Mesenchymal stem cell (in vitro differentiated cells and primary cell): ENCODE measurements at regions not wholly inside any gene's neighbourhood (a gene's known extent, or its start where the extent isn't known, plus 50 kb on each side); places are given as distances from the start of the nearest gene placed in this dataset.
A peak's percentile ranks its signal among the peaks of the same experiment; 100 is the strongest.

Experiments used
- DNase-seq: peaks from one replicate; pipeline ENCODE4 v3.0.0-alpha.2; 2013
- H2AFZ ChIP-seq: one replicate; pipeline ENCODE4 v1.6.1; 2013; ENCODE audit warnings: low read depth, mild to moderate bottlenecking, control low read depth, inconsistent platforms, low read length, moderate library complexity
- H2AK5ac ChIP-seq: 2 replicates; pipeline ENCODE4 v1.6.1; 2013; ENCODE audit warnings: low read length, moderate library complexity, mild to moderate bottlenecking, inconsistent platforms; ENCODE audit not compliant: severe bottlenecking
- H2BK120ac ChIP-seq: one replicate; pipeline ENCODE4 v1.6.1; 2013; ENCODE audit warnings: low read depth, mild to moderate bottlenecking, inconsistent platforms, low read length, moderate library complexity
- H2BK12ac ChIP-seq, 2 experiments: one replicate each; pipeline ENCODE4 v1.6.1; 2013; ENCODE audit warnings: inconsistent platforms in 2 of 2, low read length in 2 of 2, mild to moderate bottlenecking in 2 of 2, moderate library complexity in 2 of 2, control low read depth in 1 of 2
- H2BK15ac ChIP-seq: one replicate; pipeline ENCODE4 v1.6.1; 2013; ENCODE audit warnings: mild to moderate bottlenecking, low read depth, inconsistent platforms; ENCODE audit not compliant: poor library complexity, severe bottlenecking
- H2BK5ac ChIP-seq: 2 replicates; pipeline ENCODE4 v1.6.1; 2013; ENCODE audit warnings: low read depth, mild to moderate bottlenecking, low read length, control low read depth, inconsistent platforms; ENCODE audit not compliant: poor library complexity, severe bottlenecking
- H3K14ac ChIP-seq, 2 experiments: one replicate each; pipeline ENCODE4 v1.6.1; 2013; ENCODE audit warnings: inconsistent platforms in 2 of 2, low read length in 2 of 2, control low read depth in 1 of 2, mild to moderate bottlenecking in 1 of 2, moderate library complexity in 1 of 2
- H3K18ac ChIP-seq, 2 experiments: one replicate each; pipeline ENCODE4 v1.6.1; 2013; ENCODE audit warnings: inconsistent platforms in 2 of 2, low read length in 2 of 2, control low read depth in 1 of 2, low read depth in 1 of 2, mild to moderate bottlenecking in 1 of 2
- H3K23ac ChIP-seq, 2 experiments: one replicate each; pipeline ENCODE4 v1.6.1; 2013; ENCODE audit warnings: inconsistent platforms in 2 of 2, low read length in 2 of 2, mild to moderate bottlenecking in 2 of 2, moderate library complexity in 2 of 2, control low read depth in 1 of 2
- H3K27ac ChIP-seq: 2 replicates; pipeline ENCODE4 v1.5.1; 2013; ENCODE audit warnings: mild to moderate bottlenecking, moderate library complexity, low read length, control low read depth, inconsistent platforms; ENCODE audit not compliant: poor library complexity, severe bottlenecking
- H3K27me3 ChIP-seq, 2 experiments: 2 replicates each; pipeline versions ENCODE4 v1.6.1 to v1.7.0; 2013; ENCODE audit warnings: low read length in 2 of 2, mild to moderate bottlenecking in 2 of 2, moderate library complexity in 2 of 2, control low read depth in 1 of 2, inconsistent platforms in 1 of 2; ENCODE audit not compliant: control insufficient read depth in 1 of 2, insufficient read depth in 1 of 2
- H3K36me3 ChIP-seq, 2 experiments: 2 replicates each; pipeline versions ENCODE4 v1.6.1 to v1.7.0; 2013; ENCODE audit warnings: low read length in 2 of 2, control low read depth in 1 of 2, inconsistent platforms in 1 of 2, low read depth in 1 of 2, mild to moderate bottlenecking in 1 of 2; ENCODE audit not compliant: insufficient read depth in 2 of 2, control insufficient read depth in 1 of 2
- H3K4ac ChIP-seq, 2 experiments: one replicate each; pipeline ENCODE4 v1.6.1; 2013; ENCODE audit warnings: inconsistent platforms in 2 of 2, low read length in 2 of 2, mild to moderate bottlenecking in 2 of 2, moderate library complexity in 2 of 2, control low read depth in 1 of 2, low read depth in 1 of 2
- H3K4me1 ChIP-seq: 2 replicates; pipeline ENCODE4 v1.6.1; 2013; ENCODE audit warnings: low read depth, low read length, control low read depth; ENCODE audit not compliant: control insufficient read depth, insufficient read depth
- H3K4me2 ChIP-seq: 2 replicates; pipeline ENCODE4 v1.6.1; 2013; ENCODE audit warnings: low read length, mild to moderate bottlenecking, inconsistent platforms; ENCODE audit not compliant: poor library complexity, severe bottlenecking
- H3K4me3 ChIP-seq, 2 experiments: 2 replicates each; pipeline versions ENCODE4 v1.5.1 to v1.7.0; 2013; ENCODE audit warnings: low read length in 2 of 2, mild to moderate bottlenecking in 2 of 2, control low read depth in 1 of 2, low read depth in 1 of 2; ENCODE audit not compliant: insufficient read depth in 1 of 2
- H3K79me1 ChIP-seq: replicated peaks from 2 replicates; pipeline ENCODE4 v1.6.1; 2013; ENCODE audit warnings: mild to moderate bottlenecking, control low read depth, low read length, inconsistent platforms; ENCODE audit not compliant: poor library complexity, severe bottlenecking
- H3K9ac ChIP-seq: 2 replicates; pipeline ENCODE4 v1.7.0; 2013; ENCODE audit warnings: mild to moderate bottlenecking, low read length, moderate library complexity
- H3K9me3 ChIP-seq: 2 replicates; pipeline ENCODE4 v1.7.0; 2013; ENCODE audit warnings: mild to moderate bottlenecking, low read length; ENCODE audit not compliant: control insufficient read depth
- H4K8ac ChIP-seq: one replicate; pipeline ENCODE4 v1.6.1; 2013; ENCODE audit warnings: inconsistent platforms, mild to moderate bottlenecking, low read length, moderate library complexity
- H4K91ac ChIP-seq: one replicate; pipeline ENCODE4 v1.6.1; 2013; ENCODE audit warnings: mild to moderate bottlenecking, low read length, inconsistent platforms
- WGBS: methylation state at CpG from one replicate; pipeline ENCODE4 v1.1.7; 2013; ENCODE audit warnings: mixed read lengths; 5-methylcytosine and 5-hydroxymethylcytosine counted together

DNA sequence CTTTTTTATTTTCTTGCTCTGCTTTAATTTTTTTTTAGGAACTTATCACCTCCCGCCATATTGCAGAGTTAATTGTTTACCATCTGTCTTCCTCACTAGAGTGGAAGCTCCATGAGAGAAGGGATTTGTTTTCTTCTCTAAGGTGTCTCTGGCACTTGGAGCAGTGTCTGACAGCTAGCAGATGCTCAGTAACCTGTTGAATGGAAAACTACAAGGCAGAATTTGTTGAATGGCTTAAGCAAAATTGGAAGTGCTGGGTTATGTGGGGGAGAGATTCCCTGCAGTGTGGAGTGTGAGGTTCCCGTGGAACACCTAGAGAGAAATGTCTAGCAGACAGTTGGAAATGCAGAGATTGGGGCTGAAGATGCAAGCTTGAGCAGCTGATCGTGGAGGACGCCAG, 59.5 kb upstream of the PARP1 start:
- no peak overlapping the region for H3K9ac ChIP-seq

DNA sequence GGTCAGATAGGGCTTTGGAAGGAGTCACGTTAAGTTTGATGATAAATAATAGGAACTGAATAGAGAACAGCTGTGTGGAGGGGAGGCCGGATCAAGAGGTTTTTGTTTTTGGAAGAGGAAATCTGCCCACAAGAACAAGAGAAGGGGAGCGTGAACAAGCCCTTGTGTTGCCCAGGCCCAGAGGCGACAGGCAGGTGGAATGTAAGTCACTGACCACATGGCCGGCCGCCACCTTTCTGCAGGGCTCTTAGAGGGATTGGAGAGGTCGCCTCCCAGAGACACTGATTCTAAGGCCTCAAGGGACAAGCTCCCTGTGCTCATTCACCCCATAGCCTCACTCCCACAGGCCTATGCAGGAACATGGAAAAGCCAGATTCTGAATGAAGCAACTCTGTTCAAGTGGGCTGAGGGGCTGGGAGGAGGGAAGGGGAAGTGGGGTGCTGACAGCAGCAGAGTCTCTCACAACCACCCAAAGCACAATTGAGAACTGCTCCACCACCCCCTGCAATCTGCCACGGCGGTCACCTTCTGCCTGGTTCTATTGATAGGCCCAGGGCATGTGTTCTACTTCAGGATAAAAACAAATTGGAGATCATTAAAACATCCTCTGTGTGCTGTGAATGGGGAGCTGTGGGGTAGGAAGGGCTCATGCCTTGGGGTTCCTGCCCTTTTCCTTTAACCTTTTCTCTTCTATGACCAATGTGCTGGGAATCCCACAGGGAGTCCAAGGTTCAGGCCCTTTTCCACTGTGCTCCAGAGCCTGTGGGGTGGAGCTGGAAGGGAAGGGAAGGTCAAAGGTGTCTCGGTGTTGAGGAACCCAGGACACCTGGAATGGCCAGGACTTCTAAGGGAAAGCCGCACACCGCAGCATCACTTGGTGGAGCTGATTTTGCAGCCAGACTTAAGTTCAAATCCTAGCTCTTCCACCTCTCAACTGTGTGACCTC, 63.3 kb upstream of the PARP1 start:
- Histone ChIP-seq H3K14ac (no peak overlapping the region), H2BK12ac (no peak overlapping the region), H2BK120ac (no peak overlapping the region), H3K79me1 (no peaks in the 10 kb centered on the region), H4K8ac (no peak overlapping the region), H3K27ac (no peak overlapping the region), H3K4ac (no peak overlapping the region), H3K4me1 (no peaks in the 10 kb centered on the region), H3K9ac (no peak overlapping the region), H3K4me2 (no peak overlapping the region), H3K23ac (no peak overlapping the region), H2BK5ac (no peak overlapping the region), H2BK15ac (no peak overlapping the region), H4K91ac (no peak overlapping the region), H2AK5ac (no peak overlapping the region), H3K18ac (no peak overlapping the region), H3K9me3 (peaks cover 6% of the 10 kb centered on the region), H3K36me3 (no peaks in the 10 kb centered on the region), H2AFZ (no peak overlapping the region), H3K4me3 (no peak overlapping the region), H3K27me3 (peaks cover 32 to 67% of the 10 kb centered on the region in 2 experiments)
- no peak for DNase-seq
- 95% methylated on average over 7 of the region's 12 CpGs for WGBS

More for the DNA sequence above, 59.5 kb upstream of the PARP1 start:
- Histone ChIP-seq H3K4me2 (no peak overlapping the region), H3K27me3 (peaks cover 7 to 34% of the 10 kb centered on the region in 2 experiments), H3K36me3 (no peaks in the 10 kb centered on the region), H3K79me1 (no peaks in the 10 kb centered on the region), H3K4ac (no peak overlapping the region), H2BK12ac (no peak overlapping the region), H3K9me3 (peaks cover 6% of the 10 kb centered on the region), H3K23ac (no peak overlapping the region), H3K14ac (no peak overlapping the region), H2BK15ac (no peak overlapping the region), H2BK120ac (no peak overlapping the region), H3K4me3 (no peak overlapping the region), H4K91ac (no peak overlapping the region), H3K18ac (no peak overlapping the region), H4K8ac (no peak overlapping the region), H2BK5ac (no peak overlapping the region), H2AK5ac (no peak overlapping the region), H2AFZ (no peak overlapping the region), H3K27ac (no peak overlapping the region), H3K4me1 (no peaks in the 10 kb centered on the region)
- 80% methylated on average over 3 of the region's 4 CpGs for WGBS
- no peak for DNase-seq

DNA sequence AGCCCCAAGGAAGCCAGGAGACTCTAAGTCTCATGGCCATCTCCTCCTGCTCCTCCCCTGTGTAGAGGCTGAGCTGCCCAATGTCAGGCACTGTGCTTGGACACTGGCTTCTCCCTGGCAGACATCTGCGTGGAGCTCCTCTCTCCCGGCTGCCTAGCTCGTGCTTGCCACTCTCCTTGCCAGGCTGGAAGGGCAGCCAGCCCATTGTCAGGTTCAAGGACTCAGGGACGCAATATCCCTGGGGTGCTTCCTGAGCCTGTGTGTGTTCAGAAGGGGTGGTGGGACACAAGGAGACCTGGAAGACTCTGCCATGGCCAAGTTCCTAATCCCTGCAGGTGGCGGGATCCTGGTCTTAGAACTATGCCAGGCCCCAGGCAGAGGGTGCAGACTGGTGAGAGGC, 65.4 kb upstream of the PARP1 start:
- Histone ChIP-seq H3K79me1 (no peaks in the 10 kb centered on the region), H2BK15ac (no peak overlapping the region), H3K4me1 (no peaks in the 10 kb centered on the region), H2BK12ac (no peak overlapping the region), H3K4me2 (no peak overlapping the region), H3K23ac (no peak overlapping the region), H4K8ac (no peak overlapping the region), H3K27ac (no peak overlapping the region), H2AK5ac (no peak overlapping the region), H3K27me3 (peaks cover 27 to 52% of the 10 kb centered on the region in 2 experiments), H3K4ac (no peak overlapping the region), H2BK120ac (no peak overlapping the region), H3K36me3 (no peaks in the 10 kb centered on the region), H2BK5ac (no peak overlapping the region), H4K91ac (no peak overlapping the region), H3K9ac (no peak overlapping the region), H3K14ac (peak overlapping the region in 1 of 2 experiments; percentile 77), H3K4me3 (no peak overlapping the region), H2AFZ (no peak overlapping the region), H3K18ac (no peak overlapping the region), H3K9me3 (peaks cover 6% of the 10 kb centered on the region)
- 88% methylated on average over 5 of the region's 5 CpGs for WGBS
- DNase-seq, result no peak

DNA sequence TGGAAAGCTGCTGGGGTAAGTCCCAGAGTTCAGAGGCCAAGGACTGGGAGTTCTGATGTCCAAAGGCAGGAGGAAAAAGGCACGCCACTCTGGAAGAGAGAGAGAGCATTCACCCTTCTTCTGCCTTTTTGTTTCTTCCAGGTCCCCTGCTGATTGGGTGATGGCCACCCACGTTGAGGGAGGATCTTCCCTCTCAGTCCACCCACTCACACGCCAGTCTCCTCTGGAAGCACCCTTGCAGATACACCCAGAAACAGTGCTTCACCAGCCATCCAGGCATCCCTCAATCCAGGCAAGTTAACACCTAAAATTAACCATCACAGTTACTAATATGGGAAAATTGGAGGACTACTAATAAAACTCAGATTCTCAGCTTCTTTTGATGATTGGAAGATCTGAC, 66.1 kb upstream of the PARP1 start:
- no peak overlapping the region for H4K8ac ChIP-seq
- 65% methylated on average over 3 of the region's 3 CpGs for WGBS
- H2BK120ac ChIP-seq, result no peak overlapping the region
- H3K9me3 ChIP-seq, result peaks cover 5% of the 10 kb centered on the region
- no peak overlapping the region for H3K9ac ChIP-seq
- no peaks in the 10 kb centered on the region for H3K36me3 ChIP-seq
- H2AK5ac ChIP-seq, result no peak overlapping the region
- H3K23ac ChIP-seq, result no peak overlapping the region
- no peak overlapping the region for H3K18ac ChIP-seq
- H3K4me3 ChIP-seq, result no peak overlapping the region
- no peak overlapping the region for H3K4ac ChIP-seq
- no peaks in the 10 kb centered on the region for H3K4me1 ChIP-seq
- H3K14ac ChIP-seq, result no peak overlapping the region
- peaks cover 27 to 51% of the 10 kb centered on the region in 2 experiments for H3K27me3 ChIP-seq
- H2BK12ac ChIP-seq, result no peak overlapping the region
- no peaks in the 10 kb centered on the region for H3K79me1 ChIP-seq
- H3K27ac ChIP-seq, result no peak overlapping the region
- H3K4me2 ChIP-seq, result no peak overlapping the region
- no peak overlapping the region for H2BK5ac ChIP-seq
- no peak for DNase-seq
- no peak overlapping the region for H2AFZ ChIP-seq
- no peak overlapping the region for H2BK15ac ChIP-seq
- H4K91ac ChIP-seq, result no peak overlapping the region
